IMR-90 (cell line): ENCODE measurements at regions not wholly inside any gene's neighbourhood (a gene's known extent, or its start where the extent isn't known, plus 50 kb on each side); places are given as distances from the start of the nearest gene placed in this dataset.

Source experiments
- CEBPB ChIP-seq: IDR thresholded peaks from 2 replicates; pipeline ENCODE4 v1.6.1; 2012; ENCODE audit warnings: low read depth, low read length, improper control_type of control experiment
- CTCF ChIP-seq: conservative IDR thresholded peaks from 2 replicates; pipeline ENCODE4 v1.5.1; 2012; ENCODE audit warnings: mild to moderate bottlenecking, low read depth, low read length, improper control_type of control experiment
- ELK1 ChIP-seq: fragments of 150-350 bp; IDR thresholded peaks from 2 replicates; pipeline ENCODE4 v1.6.1; 2016; ENCODE audit warnings: low read depth, mild to moderate bottlenecking, low read length, moderate library complexity, borderline replicate concordance
- FOS ChIP-seq: fragments of 150-350 bp; IDR thresholded peaks from 2 replicates; pipeline ENCODE4 v1.6.1; 2016; ENCODE audit warnings: low read depth, low read length
- MAFK ChIP-seq: IDR thresholded peaks from 2 replicates; pipeline ENCODE4 v1.6.1; 2012; ENCODE audit warnings: low read depth, low read length, improper control_type of control experiment
- MAZ ChIP-seq: IDR thresholded peaks from 2 replicates; pipeline ENCODE4 v1.6.1; 2012; ENCODE audit warnings: low read depth, mild to moderate bottlenecking, low read length, improper control_type of control experiment, moderate library complexity, borderline replicate concordance
- MXI1 ChIP-seq: IDR thresholded peaks from 2 replicates; pipeline ENCODE4 v1.6.1; 2012; ENCODE audit warnings: low read depth, mild to moderate bottlenecking, low read length, moderate library complexity, borderline replicate concordance
- NFE2L2 ChIP-seq: fragments of 150-350 bp; IDR thresholded peaks from 2 replicates; pipeline ENCODE4 v1.6.1; 2016; ENCODE audit warnings: low read depth, mild to moderate bottlenecking, low read length
- POLR2A ChIP-seq: IDR thresholded peaks from 2 replicates; pipeline ENCODE4 v1.6.1; 2012; ENCODE audit warnings: mild to moderate bottlenecking, low read depth, low read length
- RAD21 ChIP-seq: IDR thresholded peaks from 2 replicates; pipeline ENCODE4 v1.6.1; 2012; ENCODE audit warnings: low read length, improper control_type of control experiment
- RCOR1 ChIP-seq: IDR thresholded peaks from 2 replicates; pipeline ENCODE4 v1.6.1; 2012; ENCODE audit warnings: mild to moderate bottlenecking, low read length, improper control_type of control experiment; ENCODE audit not compliant: insufficient replicate concordance
- RFX5 ChIP-seq: IDR thresholded peaks from 2 replicates; pipeline ENCODE4 v1.8.0; 2012; ENCODE audit warnings: low read depth, mild to moderate bottlenecking, low read length, moderate library complexity
- SMC3 ChIP-seq: fragments of 150-350 bp; IDR thresholded peaks from 2 replicates; pipeline ENCODE4 v1.6.1; 2016; ENCODE audit warnings: low read depth, mild to moderate bottlenecking, antibody characterized with exemption, low read length, moderate library complexity
- TF ChIP-seq, protein P1 (sequence below): fragments of 150-350 bp; IDR thresholded peaks from 2 replicates; pipeline ENCODE4 v1.6.1; 2017; ENCODE audit warnings: mild to moderate bottlenecking, antibody characterized with exemption, low read length, low read depth

DNA sequence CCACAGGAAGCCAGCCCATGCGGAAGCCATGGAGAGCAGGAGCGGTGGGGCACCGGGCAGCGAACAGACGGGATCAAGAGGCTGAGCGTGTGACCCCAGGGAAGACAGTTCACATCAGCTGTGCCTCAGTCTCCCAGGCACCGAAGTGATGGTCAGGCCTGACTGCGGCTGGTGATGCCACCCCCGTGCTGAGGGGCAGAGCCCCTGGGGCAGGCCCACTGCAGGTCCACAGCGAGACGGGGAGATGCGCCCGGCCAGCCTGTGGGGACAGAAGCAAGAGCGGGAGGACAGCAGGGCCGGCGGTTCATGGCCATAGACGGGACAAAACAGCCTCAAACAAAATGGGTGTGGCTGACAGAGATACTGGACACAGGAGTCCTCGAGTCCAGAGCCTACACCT is 93.8 kb downstream of the RIPK4 start:
- TF ChIP-seq RAD21 (no peak), SMC3 (no peak), CTCF (no peak), POLR2A (no peak), MAFK (no peak), MXI1 (no peak), CEBPB (no peak), RCOR1 (no peak), ELK1 (no peak), MAZ (no peak), NFE2L2 (no peak), RFX5 (no peak), FOS (no peak)
- TF ChIP-seq, protein P1, sequence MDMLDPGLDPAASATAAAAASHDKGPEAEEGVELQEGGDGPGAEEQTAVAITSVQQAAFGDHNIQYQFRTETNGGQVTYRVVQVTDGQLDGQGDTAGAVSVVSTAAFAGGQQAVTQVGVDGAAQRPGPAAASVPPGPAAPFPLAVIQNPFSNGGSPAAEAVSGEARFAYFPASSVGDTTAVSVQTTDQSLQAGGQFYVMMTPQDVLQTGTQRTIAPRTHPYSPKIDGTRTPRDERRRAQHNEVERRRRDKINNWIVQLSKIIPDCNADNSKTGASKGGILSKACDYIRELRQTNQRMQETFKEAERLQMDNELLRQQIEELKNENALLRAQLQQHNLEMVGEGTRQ, result no peak
